SKM-1 treated with dmso at 0.1 percent for 144 hours (cell line): ENCODE measurements at regions not wholly inside any gene's neighbourhood (a gene's known extent, or its start where the extent isn't known, plus 50 kb on each side); places are given as distances from the start of the nearest gene placed in this dataset.

ENCODE experiments used
- DNase-seq: peaks from one replicate; lab custom pipeline; 2025; ENCODE audit not compliant: unreplicated experiment; lab: John Stamatoyannopoulos, UW

- no peak for DNase-seq
Measured at GRCh38 chr12:58254463-58255100, 313.2 kb downstream of the ATP23 start.

- DNase-seq = no peak
Measured at GRCh38 chr12:58262796-58263195, 321.4 kb downstream of the ATP23 start.

GRCh38 chr12:58263816-58264215 lies 322.4 kb downstream of the ATP23 start:
- no peak for DNase-seq

- DNase-seq = no peak
Measured at GRCh38 chr12:58268069-58268468, 326.7 kb downstream of the ATP23 start.

- DNase-seq = no peak
Measured at GRCh38 chr12:58269476-58269875, 328.1 kb downstream of the ATP23 start.

GRCh38 chr12:58270966-58271705 lies 329.8 kb downstream of the ATP23 start:
- no peak for DNase-seq

GRCh38 chr12:58272461-58272860 lies 331.1 kb downstream of the ATP23 start:
- DNase-seq = no peak

GRCh38 chr12:58277231-58277630 lies 335.9 kb downstream of the ATP23 start:
- no peak for DNase-seq

- no peak for DNase-seq
Measured at GRCh38 chr12:58283553-58283952, 342.2 kb downstream of the ATP23 start.

- DNase-seq = no peak
Measured at GRCh38 chr12:58285551-58285950, 344.2 kb downstream of the ATP23 start.

- DNase-seq = no peak
Measured at GRCh38 chr12:58286353-58286752, 345.0 kb downstream of the ATP23 start.

- no peak for DNase-seq
Measured at GRCh38 chr12:58288190-58288589, 346.8 kb downstream of the ATP23 start.

GRCh38 chr12:58291106-58291505 lies 349.7 kb downstream of the ATP23 start:
- no peak for DNase-seq

- DNase-seq = no peak
Measured at GRCh38 chr12:58293308-58293982, 352.1 kb downstream of the ATP23 start.

GRCh38 chr12:58295268-58295667 lies 353.9 kb downstream of the ATP23 start:
- DNase-seq = no peak

GRCh38 chr12:58296863-58297262 lies 355.5 kb downstream of the ATP23 start:
- no peak for DNase-seq

- no peak for DNase-seq
Measured at GRCh38 chr12:58298803-58299202, 357.4 kb downstream of the ATP23 start.

- DNase-seq = no peak
Measured at GRCh38 chr12:58299371-58299770, 358.0 kb downstream of the ATP23 start.

- no peak for DNase-seq
Measured at GRCh38 chr12:58301038-58301729, 359.8 kb downstream of the ATP23 start.

- no peak for DNase-seq
Measured at GRCh38 chr12:58301730-58302122, 360.4 kb downstream of the ATP23 start.

- DNase-seq = no peak
Measured at GRCh38 chr12:58302487-58303011, 361.2 kb downstream of the ATP23 start.
